Activated CD4-positive, alpha-beta memory T cell treated with anti-CD3 and anti-CD28 coated beads, Interleukin-2, amount 10 ng/mL, durations not matched to agents 7 days and 5 days (primary cell): ENCODE measurements at regions not wholly inside any gene's neighbourhood (a gene's known extent, or its start where the extent isn't known, plus 50 kb on each side); places are given as distances from the start of the nearest gene placed in this dataset.

ENCODE experiments used
- CTCF ChIA-PET: fragments of 350-600 bp; sonication (Branson Sonifier 250); formaldehyde crosslinking; loops from one replicate; lab custom pipeline; 2021; ENCODE audit warnings: antibody characterized with exemption, inconsistent platforms; lab: Charles Lee
- POLR2A ChIA-PET: fragments of 350-600 bp; sonication (Branson Sonifier 250); formaldehyde crosslinking; loops from one replicate; lab custom pipeline; 2021; ENCODE audit warnings: antibody characterized with exemption; lab: Charles Lee
- DNase-seq: peaks from one replicate; pipeline ENCODE4 v3.0.0-alpha.2; 2020
- H3K27ac Mint-ChIP-seq: one replicate; pipeline ENCODE4 v1.8.0; 2021; ENCODE audit warnings: mild to moderate bottlenecking, mixed read lengths
- H3K27me3 Mint-ChIP-seq: one replicate; pipeline ENCODE4 v1.8.0; 2021; ENCODE audit warnings: mixed read lengths
- H3K36me3 Mint-ChIP-seq: one replicate; pipeline ENCODE4 v1.8.0; 2021; ENCODE audit warnings: low read depth, mixed read lengths
- H3K4me1 Mint-ChIP-seq: one replicate; pipeline ENCODE4 v1.8.0; 2021; ENCODE audit warnings: mixed read lengths
- H3K4me3 Mint-ChIP-seq: one replicate; pipeline ENCODE4 v1.8.0; 2021; ENCODE audit warnings: mild to moderate bottlenecking, mixed read lengths
- H3K9me3 Mint-ChIP-seq: one replicate; pipeline ENCODE4 v1.8.0; 2021; ENCODE audit warnings: mixed read lengths

GRCh38 chr21:27251752-27252151, 284.9 kb upstream of the ADAMTS5 start:
- Mint-ChIP-seq H3K27ac (no peak overlapping the region), H3K27me3 (no peaks in the 10 kb centered on the region), H3K36me3 (no peaks in the 10 kb centered on the region), H3K4me3 (no peak overlapping the region), H3K9me3 (peaks cover 15% of the 10 kb centered on the region), H3K4me1 (no peaks in the 10 kb centered on the region)
- no peak for DNase-seq
- CTCF ChIA-PET = no interaction called here
- POLR2A ChIA-PET = no interaction called here

- Mint-ChIP-seq H3K27ac (no peak overlapping the region), H3K4me1 (no peaks in the 10 kb centered on the region), H3K27me3 (no peaks in the 10 kb centered on the region), H3K9me3 (peaks cover 15% of the 10 kb centered on the region), H3K36me3 (no peaks in the 10 kb centered on the region), H3K4me3 (no peak overlapping the region)
- ChIA-PET CTCF (no interaction called here), POLR2A (no interaction called here)
- DNase-seq = no peak
Observed at GRCh38 chr21:27250366-27250765, 283.5 kb upstream of the ADAMTS5 start.

- ChIA-PET POLR2A (no interaction called here), CTCF (no interaction called here)
- no peaks in the 10 kb centered on the region for H3K36me3 Mint-ChIP-seq
- H3K9me3 Mint-ChIP-seq = peaks cover 15% of the 10 kb centered on the region
- no peaks in the 10 kb centered on the region for H3K4me1 Mint-ChIP-seq
- H3K4me3 Mint-ChIP-seq = no peak overlapping the region
- no peak overlapping the region for H3K27ac Mint-ChIP-seq
- DNase-seq = no peak
- no peaks in the 10 kb centered on the region for H3K27me3 Mint-ChIP-seq
Observed at GRCh38 chr21:27248814-27249213, 281.9 kb upstream of the ADAMTS5 start.

- H3K36me3 Mint-ChIP-seq = no peaks in the 10 kb centered on the region
- no peak overlapping the region for H3K27ac Mint-ChIP-seq
- peaks cover 13% of the 10 kb centered on the region for H3K9me3 Mint-ChIP-seq
- ChIA-PET CTCF (no interaction called here), POLR2A (no interaction called here)
- no peaks in the 10 kb centered on the region for H3K4me1 Mint-ChIP-seq
- no peak overlapping the region for H3K4me3 Mint-ChIP-seq
- H3K27me3 Mint-ChIP-seq = no peaks in the 10 kb centered on the region
- DNase-seq = no peak
Observed at GRCh38 chr21:27246741-27247140, 279.9 kb upstream of the ADAMTS5 start.

- H3K9me3 Mint-ChIP-seq = peaks cover 18% of the 10 kb centered on the region
- H3K27me3 Mint-ChIP-seq = no peaks in the 10 kb centered on the region
- POLR2A ChIA-PET = no interaction called here
- no peak overlapping the region for H3K27ac Mint-ChIP-seq
- no peaks in the 10 kb centered on the region for H3K36me3 Mint-ChIP-seq
- no peak for DNase-seq
- H3K4me3 Mint-ChIP-seq = no peak overlapping the region
- H3K4me1 Mint-ChIP-seq = no peaks in the 10 kb centered on the region
- CTCF ChIA-PET = no interaction called here
Observed at GRCh38 chr21:27244776-27245175, 277.9 kb upstream of the ADAMTS5 start.

- Mint-ChIP-seq H3K4me3 (no peak overlapping the region), H3K27me3 (no peaks in the 10 kb centered on the region), H3K36me3 (no peaks in the 10 kb centered on the region), H3K4me1 (no peaks in the 10 kb centered on the region), H3K27ac (no peak overlapping the region), H3K9me3 (peaks cover 18% of the 10 kb centered on the region)
- DNase-seq = no peak
- CTCF ChIA-PET = no interaction called here
- POLR2A ChIA-PET = no interaction called here
Observed at GRCh38 chr21:27244352-27244751, 277.5 kb upstream of the ADAMTS5 start.

GRCh38 chr21:27240839-27241238, 274.0 kb upstream of the ADAMTS5 start:
- Mint-ChIP-seq H3K4me1 (no peaks in the 10 kb centered on the region), H3K27me3 (no peaks in the 10 kb centered on the region), H3K27ac (no peak overlapping the region), H3K4me3 (no peak overlapping the region), H3K9me3 (peaks cover 5% of the 10 kb centered on the region), H3K36me3 (no peaks in the 10 kb centered on the region)
- POLR2A ChIA-PET = no interaction called here
- CTCF ChIA-PET = no interaction called here
- no peak for DNase-seq

- ChIA-PET CTCF (no interaction called here), POLR2A (no interaction called here)
- Mint-ChIP-seq H3K36me3 (no peaks in the 10 kb centered on the region), H3K27me3 (no peaks in the 10 kb centered on the region), H3K4me1 (no peaks in the 10 kb centered on the region), H3K27ac (no peak overlapping the region), H3K4me3 (no peak overlapping the region), H3K9me3 (no peaks in the 10 kb centered on the region)
- no peak for DNase-seq
Observed at GRCh38 chr21:27233514-27234115, 266.7 kb upstream of the ADAMTS5 start.

- Mint-ChIP-seq H3K4me1 (no peaks in the 10 kb centered on the region), H3K27me3 (no peaks in the 10 kb centered on the region), H3K4me3 (no peak overlapping the region), H3K27ac (no peak overlapping the region), H3K9me3 (peaks cover 4% of the 10 kb centered on the region), H3K36me3 (no peaks in the 10 kb centered on the region)
- POLR2A ChIA-PET = no interaction called here
- CTCF ChIA-PET = no interaction called here
- DNase-seq = no peak
Observed at GRCh38 chr21:27225940-27226339, 259.1 kb upstream of the ADAMTS5 start.

- DNase-seq = no peak
- no peak overlapping the region for H3K27ac Mint-ChIP-seq
- ChIA-PET CTCF (no interaction called here), POLR2A (no interaction called here)
- peaks cover 4% of the 10 kb centered on the region for H3K9me3 Mint-ChIP-seq
- no peaks in the 10 kb centered on the region for H3K4me1 Mint-ChIP-seq
- no peak overlapping the region for H3K4me3 Mint-ChIP-seq
- no peaks in the 10 kb centered on the region for H3K27me3 Mint-ChIP-seq
- no peaks in the 10 kb centered on the region for H3K36me3 Mint-ChIP-seq
Observed at GRCh38 chr21:27225151-27225550, 258.3 kb upstream of the ADAMTS5 start.

GRCh38 chr21:27224169-27224568, 257.3 kb upstream of the ADAMTS5 start:
- POLR2A ChIA-PET = no interaction called here
- no peak overlapping the region for H3K4me3 Mint-ChIP-seq
- H3K4me1 Mint-ChIP-seq = no peaks in the 10 kb centered on the region
- CTCF ChIA-PET = no interaction called here
- H3K27me3 Mint-ChIP-seq = no peaks in the 10 kb centered on the region
- DNase-seq = no peak
- no peaks in the 10 kb centered on the region for H3K36me3 Mint-ChIP-seq
- H3K9me3 Mint-ChIP-seq = peaks cover 4% of the 10 kb centered on the region
- no peak overlapping the region for H3K27ac Mint-ChIP-seq

GRCh38 chr21:27221077-27221476, 254.2 kb upstream of the ADAMTS5 start:
- POLR2A ChIA-PET = no interaction called here
- no peak for DNase-seq
- H3K27ac Mint-ChIP-seq = no peak overlapping the region
- H3K4me1 Mint-ChIP-seq = no peaks in the 10 kb centered on the region
- CTCF ChIA-PET = no interaction called here
- no peaks in the 10 kb centered on the region for H3K36me3 Mint-ChIP-seq
- H3K9me3 Mint-ChIP-seq = peaks cover 4% of the 10 kb centered on the region
- no peaks in the 10 kb centered on the region for H3K27me3 Mint-ChIP-seq
- H3K4me3 Mint-ChIP-seq = no peak overlapping the region

- Mint-ChIP-seq H3K9me3 (peaks cover 3% of the 10 kb centered on the region), H3K4me3 (no peak overlapping the region), H3K27me3 (no peaks in the 10 kb centered on the region), H3K27ac (no peak overlapping the region), H3K4me1 (no peaks in the 10 kb centered on the region), H3K36me3 (no peaks in the 10 kb centered on the region)
- DNase-seq = no peak
- ChIA-PET POLR2A (no interaction called here), CTCF (no interaction called here)
Observed at GRCh38 chr21:27220416-27220815, 253.5 kb upstream of the ADAMTS5 start.

- Mint-ChIP-seq H3K27ac (no peak overlapping the region), H3K4me3 (no peak overlapping the region), H3K36me3 (no peaks in the 10 kb centered on the region), H3K4me1 (no peaks in the 10 kb centered on the region), H3K27me3 (no peaks in the 10 kb centered on the region), H3K9me3 (peaks cover 5% of the 10 kb centered on the region)
- ChIA-PET CTCF (no interaction called here), POLR2A (no interaction called here)
- DNase-seq = no peak
Observed at GRCh38 chr21:27219068-27219467, 252.2 kb upstream of the ADAMTS5 start.
